Endothelial cell of umbilical vein (primary cell): ENCODE measurements at regions not wholly inside any gene's neighbourhood (a gene's known extent, or its start where the extent isn't known, plus 50 kb on each side); places are given as distances from the start of the nearest gene placed in this dataset.

Experiments used
- BruUV-seq: library from RNA; stranded (reverse); fragments of 400-500 nt; replicated peaks from 2 replicates; lab custom pipeline; 2021; lab: Mats Ljungman, UMichigan
- CTCF ChIA-PET: fragments of 300-600, 350-600 bp; sonication (Branson Sonifier 250); formaldehyde crosslinking; loops from one replicate; lab custom pipeline; 2021; ENCODE audit warnings: antibody characterized with exemption, inconsistent platforms; lab: Charles Lee
- POLR2A ChIA-PET: fragments of 300-600, 350-600 bp; sonication (Branson Sonifier 250); formaldehyde crosslinking; loops from one replicate; lab custom pipeline; 2021; ENCODE audit warnings: antibody characterized with exemption, inconsistent platforms; lab: Charles Lee
- DNase-seq: peaks from one replicate; pipeline ENCODE4 v3.0.0-alpha.2; 2011; ENCODE audit warnings: low read depth, low spot score
- FAIRE-seq: peaks from 2 replicates; lab custom pipeline; 2011; peaks lifted over from hg19 to GRCh38; lab: Jason Lieb, UNC
- H2AFZ ChIP-seq: 2 replicates; pipeline ENCODE4 v1.6.0; 2012; ENCODE audit warnings: low read depth, low read length, control low read depth, inconsistent platforms
- H3K27ac ChIP-seq: 2 replicates; pipeline ENCODE4 v1.5.1; 2011; ENCODE audit warnings: low read depth, mild to moderate bottlenecking, control low read depth, low read length, moderate library complexity; ENCODE audit not compliant: insufficient read depth
- H3K27me3 ChIP-seq, 2 experiments: 2 replicates each; pipeline versions ENCODE4 v1.6.0 to v1.6.1; 2011; ENCODE audit warnings: low read length in 2 of 2, mixed read lengths in 1 of 2; ENCODE audit not compliant: control insufficient read depth in 2 of 2, insufficient read depth in 2 of 2
- H3K36me3 ChIP-seq, 2 experiments: 2 replicates in 1 of 2; 3 replicates in 1 of 2; pipeline ENCODE4 v1.5.1; 2011; ENCODE audit warnings: low read length in 2 of 2, mild to moderate bottlenecking in 1 of 2, moderate library complexity in 1 of 2; ENCODE audit not compliant: control insufficient read depth in 2 of 2, insufficient read depth in 2 of 2; ENCODE audit errors: extremely low read depth in 1 of 2
- H3K4me1 ChIP-seq: 3 replicates; pipeline ENCODE4 v1.5.1; 2011; ENCODE audit warnings: mild to moderate bottlenecking, low read length; ENCODE audit not compliant: control insufficient read depth, insufficient read depth; ENCODE audit errors: extremely low read depth
- H3K4me2 ChIP-seq: 2 replicates; pipeline ENCODE4 v1.6.1; 2011; ENCODE audit warnings: low read length, control low read depth, mixed read lengths; ENCODE audit not compliant: insufficient read depth
- H3K4me3 ChIP-seq, 3 experiments: fragments of 200-600 bp in 1 of 3; sonication (generic), shearing (Covaris generic) in 1 of 3; replicated peaks in 1 of 3; 2 replicates each; pipeline ENCODE4 v1.5.1; 2011 to 2016; ENCODE audit warnings: control low read depth in 3 of 3, low read length in 3 of 3, mild to moderate bottlenecking in 2 of 3, inconsistent platforms in 1 of 3, low read depth in 1 of 3, moderate library complexity in 1 of 3; ENCODE audit not compliant: insufficient read depth in 1 of 3
- H3K79me2 ChIP-seq: 2 replicates; pipeline ENCODE4 v1.6.0; 2012; ENCODE audit warnings: low read length, inconsistent platforms; ENCODE audit not compliant: control insufficient read depth, insufficient read depth
- H3K9ac ChIP-seq: replicated peaks from 2 replicates; pipeline ENCODE3; 2011; ENCODE audit warnings: low read length, control low read depth; ENCODE audit not compliant: insufficient read depth; ENCODE audit errors: extremely low read depth
- H3K9me1 ChIP-seq: replicated peaks from 3 replicates; pipeline ENCODE4 v1.6.0; 2011; ENCODE audit warnings: mild to moderate bottlenecking, low read length; ENCODE audit not compliant: control insufficient read depth, insufficient read depth; ENCODE audit errors: extremely low read depth
- H3K9me3 ChIP-seq: replicated peaks from 2 replicates; pipeline ENCODE4 v1.5.1; 2012; ENCODE audit warnings: low read length, inconsistent platforms; ENCODE audit not compliant: control insufficient read depth, insufficient read depth
- H4K20me1 ChIP-seq: replicated peaks from 2 replicates; pipeline ENCODE3; 2011; ENCODE audit warnings: mild to moderate bottlenecking, low read length; ENCODE audit not compliant: control insufficient read depth, insufficient read depth; ENCODE audit errors: extremely low read depth
- CTCF ChIP-seq, 2 donors: IDR thresholded peaks; 1 replicate in 1 of 2; 2 replicates in 1 of 2; pipeline ENCODE4 v1.5.1; 2011; ENCODE audit warnings: low read length in 2 of 2, mild to moderate bottlenecking in 2 of 2, moderate library complexity in 2 of 2, control low read depth in 1 of 2, inconsistent platforms in 1 of 2, low read depth in 1 of 2; ENCODE audit not compliant: insufficient read depth in 1 of 2; ENCODE audit errors: extremely low read depth in 1 of 2
- EZH2 ChIP-seq: IDR thresholded peaks from 2 replicates; pipeline ENCODE4 v1.6.1; 2012; ENCODE audit warnings: borderline replicate concordance, low read depth, mild to moderate bottlenecking, moderate library complexity, low read length, inconsistent platforms; ENCODE audit not compliant: severe bottlenecking
- FOS ChIP-seq: IDR thresholded peaks from 2 replicates; pipeline ENCODE4 v1.6.1; 2011; ENCODE audit warnings: mild to moderate bottlenecking, low read length, moderate library complexity, borderline replicate concordance; ENCODE audit not compliant: insufficient read depth
- GATA2 ChIP-seq: IDR thresholded peaks from 2 replicates; pipeline ENCODE4 v1.7.0; 2011; ENCODE audit warnings: low read depth, mild to moderate bottlenecking, moderate library complexity, mixed read lengths, low read length; ENCODE audit not compliant: insufficient read length, insufficient read depth
- JUN ChIP-seq: IDR thresholded peaks from 2 replicates; pipeline ENCODE4 v1.6.1; 2011; ENCODE audit warnings: borderline replicate concordance, low read depth; ENCODE audit not compliant: insufficient read length, insufficient read depth
- MAX ChIP-seq: IDR thresholded peaks from 2 replicates; pipeline ENCODE4 v1.6.1; 2011; ENCODE audit not compliant: insufficient read depth, insufficient read length
- MYC ChIP-seq: IDR thresholded peaks from one replicate; pipeline ENCODE4 v1.6.1; 2011; ENCODE audit warnings: mild to moderate bottlenecking, low read depth, low read length
- POLR2A ChIP-seq: IDR thresholded peaks from 2 replicates; pipeline ENCODE4 v1.6.1; 2012; ENCODE audit warnings: low read depth, mild to moderate bottlenecking, control low read depth, low read length
- POLR2AphosphoS5 ChIP-seq: IDR thresholded peaks from 2 replicates; pipeline ENCODE4 v1.6.1; 2012; ENCODE audit warnings: low read depth, mild to moderate bottlenecking, control low read depth, low read length, moderate library complexity; ENCODE audit not compliant: insufficient read depth
- dilution Hi-C: fragments of 300-500 bp; cut with MboI; formaldehyde crosslinking; loops from one replicate; pipeline ENCODE4 v1.15.0; 2019; ENCODE audit warnings: low sequenced_read_pairs; ENCODE audit not compliant: extremely low pct_ligation_motif_present
- intact Hi-C: fragments of 100-400 bp; cut with micrococcal nuclease; formaldehyde crosslinking; loops from one replicate; pipeline ENCODE4 v1.10.0; 2022

GRCh38 chr21:38173276-38174035 lies 83.3 kb upstream of the KCNJ15 start:
- TF ChIP-seq EZH2, result no peak
- no peak for TF ChIP-seq POLR2A
- peak; percentile 17 for TF ChIP-seq FOS
- TF ChIP-seq MAX, result no peak
- TF ChIP-seq JUN, result no peak
- intact Hi-C loops, result loop anchor here (5.0 kb wide), 1 partner anchor 324 kb away; the partner anchor contains the start of gene ERG
- Histone ChIP-seq H3K27me3 (no peaks in the 10 kb centered on the region), H3K4me1 (peaks cover 36% of the 10 kb centered on the region), H3K4me2 (no peak overlapping the region), H3K9ac (no peak overlapping the region), H3K9me1 (no peaks in the 10 kb centered on the region), H4K20me1 (no peaks in the 10 kb centered on the region), H3K9me3 (no peaks in the 10 kb centered on the region), H3K27ac (no peak overlapping the region), H3K36me3 (no peaks in the 10 kb centered on the region), H3K4me3 (no peak overlapping the region), H3K79me2 (no peaks in the 10 kb centered on the region), H2AFZ (no peak overlapping the region)
- ChIA-PET POLR2A (no interaction called here), CTCF (interaction anchor here (1.0 to 20.7 kb wide), 3 partner anchors 45 to 180 kb away, joined by 3 to 740 read pairs (median 8); no protein-coding TSS in a partner anchor)
- FAIRE-seq (no peak), DNase-seq (no peak)
- no TSS peak for BruUV-seq
- dilution Hi-C loops, result no loop called here

GRCh38 chr21:38175306-38175705 lies 81.5 kb upstream of the KCNJ15 start:
- DNase-seq, result peak; percentile 33
- Histone ChIP-seq H3K4me2 (no peak overlapping the region), H3K9ac (no peak overlapping the region), H3K27me3 (no peaks in the 10 kb centered on the region), H4K20me1 (no peaks in the 10 kb centered on the region), H3K9me3 (no peaks in the 10 kb centered on the region), H3K79me2 (no peaks in the 10 kb centered on the region), H3K36me3 (no peaks in the 10 kb centered on the region), H3K4me3 (no peak overlapping the region), H2AFZ (no peak overlapping the region), H3K4me1 (peaks cover 31% of the 10 kb centered on the region), H3K27ac (no peak overlapping the region), H3K9me1 (no peaks in the 10 kb centered on the region)
- TF ChIP-seq EZH2, result no peak
- no peak for TF ChIP-seq CTCF (IDR thresholded peaks at IDR 0.05; ENCODE audit: extremely low read depth in 1 of 2, insufficient read depth in 1 of 2, low read depth in 1 of 2, low read length in 2 of 2)
- TF ChIP-seq GATA2, result no peak
- no peak for TF ChIP-seq MYC
- no peak for TF ChIP-seq JUN
- no peak for TF ChIP-seq POLR2AphosphoS5
- no peak for FAIRE-seq
- BruUV-seq, result no TSS peak
- intact Hi-C loops (no loop called here), dilution Hi-C loops (no loop called here)
- CTCF ChIA-PET, result interaction anchor here (0.6 to 20.7 kb wide), 3 partner anchors 43 to 179 kb away, joined by 3 to 740 read pairs (median 4); no protein-coding TSS in a partner anchor
- POLR2A ChIA-PET, result no interaction called here
